AG04450 (cell line): ENCODE measurements at regions not wholly inside any gene's neighbourhood (a gene's known extent, or its start where the extent isn't known, plus 50 kb on each side); places are given as distances from the start of the nearest gene placed in this dataset.

Source experiments
- CTCF ChIA-PET: fragments of 300-600, 350-600 bp; formaldehyde crosslinking; extraction: SDS; loops from one replicate; lab custom pipeline; 2022; ENCODE audit warnings: antibody characterized with exemption, inconsistent platforms; lab: Charles Lee
- POLR2A ChIA-PET: fragments of 350-600 bp; formaldehyde crosslinking; extraction: SDS; loops from one replicate; lab custom pipeline; 2021; ENCODE audit warnings: antibody characterized with exemption, inconsistent platforms; lab: Yijun Ruan, JAX
- DNase-seq: peaks from one replicate; pipeline ENCODE4 v3.0.0-alpha.2; 2011; ENCODE audit warnings: low read depth, low spot score
- H3K27ac ChIP-seq: one replicate; pipeline ENCODE4 v1.5.1; 2012; ENCODE audit warnings: low read depth, low read length, control low read depth
- H3K27me3 ChIP-seq: one replicate; pipeline ENCODE4 v1.6.0; 2012; ENCODE audit warnings: low read length; ENCODE audit not compliant: control insufficient read depth, insufficient read depth
- H3K4me3 ChIP-seq: 2 replicates; pipeline ENCODE4 v1.5.1; 2011; ENCODE audit warnings: mild to moderate bottlenecking, low read depth, low read length, control low read depth
- H3K9me3 ChIP-seq: 2 replicates; pipeline ENCODE4 v1.5.1; 2012; ENCODE audit warnings: low read length; ENCODE audit not compliant: control insufficient read depth, insufficient read depth
- TF ChIP-seq, protein P1 (sequence below): IDR thresholded peaks from 2 replicates; pipeline ENCODE4 v1.5.1; 2011; ENCODE audit warnings: low read depth, low read length, control low read depth, inconsistent platforms

GRCh38 chr11:129652835-129653234, 162.8 kb upstream of the TMEM45B start:
- no peak overlapping the region for H3K4me3 ChIP-seq
- TF ChIP-seq, protein P1, sequence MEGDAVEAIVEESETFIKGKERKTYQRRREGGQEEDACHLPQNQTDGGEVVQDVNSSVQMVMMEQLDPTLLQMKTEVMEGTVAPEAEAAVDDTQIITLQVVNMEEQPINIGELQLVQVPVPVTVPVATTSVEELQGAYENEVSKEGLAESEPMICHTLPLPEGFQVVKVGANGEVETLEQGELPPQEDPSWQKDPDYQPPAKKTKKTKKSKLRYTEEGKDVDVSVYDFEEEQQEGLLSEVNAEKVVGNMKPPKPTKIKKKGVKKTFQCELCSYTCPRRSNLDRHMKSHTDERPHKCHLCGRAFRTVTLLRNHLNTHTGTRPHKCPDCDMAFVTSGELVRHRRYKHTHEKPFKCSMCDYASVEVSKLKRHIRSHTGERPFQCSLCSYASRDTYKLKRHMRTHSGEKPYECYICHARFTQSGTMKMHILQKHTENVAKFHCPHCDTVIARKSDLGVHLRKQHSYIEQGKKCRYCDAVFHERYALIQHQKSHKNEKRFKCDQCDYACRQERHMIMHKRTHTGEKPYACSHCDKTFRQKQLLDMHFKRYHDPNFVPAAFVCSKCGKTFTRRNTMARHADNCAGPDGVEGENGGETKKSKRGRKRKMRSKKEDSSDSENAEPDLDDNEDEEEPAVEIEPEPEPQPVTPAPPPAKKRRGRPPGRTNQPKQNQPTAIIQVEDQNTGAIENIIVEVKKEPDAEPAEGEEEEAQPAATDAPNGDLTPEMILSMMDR = no peak
- CTCF ChIA-PET = interaction anchor here (1.6 kb wide), 1 partner anchor 97 kb away, joined by 3 read pairs; no protein-coding TSS in a partner anchor
- H3K9me3 ChIP-seq = peaks cover 9% of the 10 kb centered on the region
- no peak overlapping the region for H3K27ac ChIP-seq
- POLR2A ChIA-PET = no interaction called here
- H3K27me3 ChIP-seq = peaks cover 4% of the 10 kb centered on the region
- peak; percentile 30 for DNase-seq

GRCh38 chr11:129655247-129655832, 160.3 kb upstream of the TMEM45B start:
- CTCF ChIA-PET = no interaction called here

GRCh38 chr11:129657866-129658525, 157.7 kb upstream of the TMEM45B start:
- POLR2A ChIA-PET = no interaction called here
- Histone ChIP-seq H3K27ac (no peak overlapping the region), H3K4me3 (no peak overlapping the region), H3K9me3 (peaks cover 9% of the 10 kb centered on the region), H3K27me3 (peaks cover 4% of the 10 kb centered on the region)
- CTCF ChIA-PET = interaction anchor here (0.6 to 1.3 kb wide), 2 partner anchors 38 to 1522 kb away, joined by 4 read pairs; no protein-coding TSS in a partner anchor
- TF ChIP-seq, protein P1 = no peak
- no peak for DNase-seq

More at GRCh38 chr11:129655247-129655832, 160.3 kb upstream of the TMEM45B start:
- H3K27ac ChIP-seq = no peak overlapping the region
- TF ChIP-seq, protein P1 = no peak
- peaks cover 4% of the 10 kb centered on the region for H3K27me3 ChIP-seq
- peaks cover 9% of the 10 kb centered on the region for H3K9me3 ChIP-seq
- DNase-seq = no peak
- POLR2A ChIA-PET = no interaction called here
- no peak overlapping the region for H3K4me3 ChIP-seq

- POLR2A ChIA-PET = no interaction called here
- CTCF ChIA-PET = interaction anchor here (1.3 kb wide), 1 partner anchor 37 kb away, joined by 4 read pairs; no protein-coding TSS in a partner anchor
Measured at GRCh38 chr11:129658526-129658867, 157.2 kb upstream of the TMEM45B start.

More at GRCh38 chr11:129658526-129658867, 157.2 kb upstream of the TMEM45B start:
- Histone ChIP-seq H3K9me3 (peaks cover 9% of the 10 kb centered on the region), H3K27me3 (peaks cover 4% of the 10 kb centered on the region), H3K27ac (no peak overlapping the region), H3K4me3 (no peak overlapping the region)
- TF ChIP-seq, protein P1 = no peak
- DNase-seq = no peak
